ENCODE measurements at regions not wholly inside any gene's neighbourhood (a gene's known extent, or its start where the extent isn't known, plus 50 kb on each side); places are given as distances from the start of the nearest gene placed in this dataset.

GRCh38 chr4:94131212-94131611 lies 76.5 kb upstream of the SMARCAD1 start:
- SMC1A ChIA-PET (ENCODE audit: uncharacterized antibody, unreplicated experiment): interaction anchor here (1.1 kb wide), 1 partner anchor 14 kb away, joined by 3 read pairs; no protein-coding TSS in a partner anchor
- POLR2A ChIA-PET: no interaction called here
- ATAC-seq (no peak), FAIRE-seq (no peak), DNase-seq (ENCODE audit: low read depth, low spot score) (no peak)
- no peak overlapping the region for H3K9ac ChIP-seq (ENCODE audit: control insufficient read depth, insufficient read depth, low read length)
- TF ChIP-seq HDAC2 (IDR thresholded peaks at IDR 0.05): no peak
- TF ChIP-seq CBX5 (IDR thresholded peaks at IDR 0.05; ENCODE audit: low read depth): no peak
- TF ChIP-seq MEF2A (IDR thresholded peaks at IDR 0.05; ENCODE audit: insufficient read depth, low read depth, low read length): no peak
- no peak for TF ChIP-seq ATF3 (IDR thresholded peaks at IDR 0.05; ENCODE audit: borderline replicate concordance, extremely low read depth, low read depth, low read length)
- TF ChIP-seq RELB (IDR thresholded peaks at IDR 0.05; ENCODE audit: low read depth): no peak
- TF ChIP-seq FOXK2 (IDR thresholded peaks at IDR 0.05): no peak
- H3K36me3 ChIP-seq (ENCODE audit: control insufficient read depth in 2 of 2, insufficient read depth in 2 of 2, low read length in 1 of 2): no peaks in the 10 kb centered on the region
- H3K79me2 ChIP-seq (ENCODE audit: control insufficient read depth, insufficient read depth, low read length): no peaks in the 10 kb centered on the region
- RAD21 ChIA-PET (ENCODE audit: unreplicated experiment): no interaction called here
- H3K27ac ChIP-seq (ENCODE audit: control insufficient read depth, insufficient read depth): no peak overlapping the region
- CTCF ChIA-PET: interaction anchor here (1.5 kb wide), 1 partner anchor 12 kb away, joined by 3 read pairs; no protein-coding TSS in a partner anchor
- in situ Hi-C loops (cut with MboI): loop anchor here (25.0 kb wide), 1 partner anchor 344 kb away; no protein-coding TSS in a partner anchor
- intact Hi-C loops (cut with micrococcal nuclease; ENCODE audit: unreplicated experiment): no loop called here
- H3K27me3 ChIP-seq (replicated peaks in 1 of 2; ENCODE audit: control insufficient read depth in 2 of 2, insufficient read depth in 2 of 2, low read length in 1 of 2): no peaks in the 10 kb centered on the region
- H3K4me2 ChIP-seq (ENCODE audit: control insufficient read depth, insufficient read depth): no peak overlapping the region
- H2AFZ ChIP-seq (ENCODE audit: control insufficient read depth, low read depth, low read length): no peak overlapping the region
- 74% methylated on average over 5 of the region's 5 CpGs for WGBS (ENCODE audit: insufficient coverage, insufficient replicate concordance, low lambda C conversion rate, missing lambda C conversion rate)
- H3K4me3 ChIP-seq: no peak overlapping the region
- no TSS peak for BruUV-seq (replicated peaks)
- H3K4me1 ChIP-seq (ENCODE audit: control insufficient read depth, insufficient read depth, low read length): no peaks in the 10 kb centered on the region
- H4K20me1 ChIP-seq (ENCODE audit: control insufficient read depth, insufficient read depth): no peaks in the 10 kb centered on the region
- H3K9me3 ChIP-seq (replicated peaks; ENCODE audit: control insufficient read depth, insufficient read depth, low read length): no peaks in the 10 kb centered on the region

DNA sequence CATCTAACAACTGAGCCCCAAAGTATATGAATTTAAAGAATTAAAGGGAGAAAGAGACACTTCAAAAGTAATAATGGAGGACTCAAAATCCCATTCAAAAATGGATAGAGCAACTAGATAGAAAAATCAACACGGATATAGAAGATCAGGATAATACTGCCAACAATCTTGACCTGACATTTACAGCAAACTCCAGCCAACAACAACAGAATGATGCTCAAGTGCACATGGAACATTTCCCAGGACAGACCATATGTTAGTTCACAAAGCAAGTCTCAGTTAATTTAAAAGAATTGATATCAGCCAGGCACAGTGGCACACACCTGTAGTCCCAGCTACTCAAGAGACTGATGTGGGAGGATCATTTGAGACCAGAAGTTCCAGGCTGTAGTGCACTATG lies 72.0 kb upstream of the SMARCAD1 start:
- ChIA-PET CTCF (no interaction called here), POLR2A (no interaction called here), SMC1A (ENCODE audit: uncharacterized antibody, unreplicated experiment) (interaction anchor here (0.7 kb wide), 1 partner anchor 321 kb away, joined by 3 read pairs; no protein-coding TSS in a partner anchor), RAD21 (ENCODE audit: unreplicated experiment) (no interaction called here)
- Histone ChIP-seq H2AFZ (ENCODE audit: control insufficient read depth, low read depth, low read length) (no peak overlapping the region), H3K4me3 (no peak overlapping the region), H3K27ac (ENCODE audit: control insufficient read depth, insufficient read depth) (no peak overlapping the region), H3K9me3 (replicated peaks; ENCODE audit: control insufficient read depth, insufficient read depth, low read length) (no peaks in the 10 kb centered on the region), H3K79me2 (ENCODE audit: control insufficient read depth, insufficient read depth, low read length) (no peaks in the 10 kb centered on the region), H3K36me3 (ENCODE audit: control insufficient read depth in 2 of 2, insufficient read depth in 2 of 2, low read length in 1 of 2) (no peaks in the 10 kb centered on the region), H3K4me1 (ENCODE audit: control insufficient read depth, insufficient read depth, low read length) (no peaks in the 10 kb centered on the region), H3K9ac (ENCODE audit: control insufficient read depth, insufficient read depth, low read length) (no peak overlapping the region), H4K20me1 (ENCODE audit: control insufficient read depth, insufficient read depth) (no peaks in the 10 kb centered on the region), H3K4me2 (ENCODE audit: control insufficient read depth, insufficient read depth) (no peak overlapping the region), H3K27me3 (replicated peaks in 1 of 2; ENCODE audit: control insufficient read depth in 2 of 2, insufficient read depth in 2 of 2, low read length in 1 of 2) (no peaks in the 10 kb centered on the region)
- DNase-seq (ENCODE audit: low read depth, low spot score) (no peak), FAIRE-seq (no peak), ATAC-seq (no peak)
- BruUV-seq (replicated peaks): no TSS peak
- 0% methylated on average over 1 of the region's 1 CpG for WGBS (ENCODE audit: insufficient coverage, insufficient replicate concordance, low lambda C conversion rate, missing lambda C conversion rate)
- intact Hi-C loops (cut with micrococcal nuclease; ENCODE audit: unreplicated experiment) (no loop called here), in situ Hi-C loops (cut with MboI) (loop anchor here (25.0 kb wide), 1 partner anchor 348 kb away; no protein-coding TSS in a partner anchor)
- TF ChIP-seq SUPT20H (IDR thresholded peaks at IDR 0.05; ENCODE audit: borderline replicate concordance, control insufficient read depth, low read depth, low read length): no peak
- no peak for TF ChIP-seq KDM1A (IDR thresholded peaks at IDR 0.05; ENCODE audit: borderline replicate concordance)
- no peak for TF ChIP-seq MTA3 (IDR thresholded peaks at IDR 0.05; ENCODE audit: borderline replicate concordance, low read length)
- no peak for TF ChIP-seq TBL1XR1 (IDR thresholded peaks at IDR 0.05; ENCODE audit: low read depth, low read length)
- TF ChIP-seq JUND (IDR thresholded peaks at IDR 0.05; ENCODE audit: low read depth, low read length): no peak
- no peak for TF ChIP-seq EP300 (IDR thresholded peaks at IDR 0.05; ENCODE audit: borderline replicate concordance in 1 of 2, control insufficient read depth in 1 of 2, low read depth in 2 of 2, low read length in 2 of 2)

All from GM12878 (cell line).